ENCODE measurements at regions not wholly inside any gene's neighbourhood (a gene's known extent, or its start where the extent isn't known, plus 50 kb on each side); places are given as distances from the start of the nearest gene placed in this dataset.

GRCh38 chr2:65626831-65627230, 194.4 kb upstream of the SPRED2 start:
- intact Hi-C loops (cut with DNase I) = no loop called here
- Histone ChIP-seq H3K9me3 (no peaks in the 10 kb centered on the region), H3K4me1 (no peaks in the 10 kb centered on the region), H3K27me3 (no peaks in the 10 kb centered on the region), H3K4me3 (no peak overlapping the region), H3K27ac (no peak overlapping the region), H3K36me3 (replicated peaks in 1 of 2; ENCODE audit: insufficient read depth in 1 of 2, low read depth in 2 of 2) (no peaks in the 10 kb centered on the region)
- no peak for ATAC-seq
- no peak for DNase-seq
- TF ChIP-seq POLR2A (IDR thresholded peaks at IDR 0.05) = no peak
- no peak for TF ChIP-seq CTCF (IDR thresholded peaks at IDR 0.05)

- no peak for ATAC-seq
- Histone ChIP-seq H3K4me3 (no peak overlapping the region), H3K4me1 (no peaks in the 10 kb centered on the region), H3K27me3 (no peaks in the 10 kb centered on the region), H3K27ac (no peak overlapping the region), H3K9me3 (no peaks in the 10 kb centered on the region), H3K36me3 (replicated peaks in 1 of 2; ENCODE audit: insufficient read depth in 1 of 2, low read depth in 2 of 2) (no peaks in the 10 kb centered on the region)
- DNase-seq = no peak
- intact Hi-C loops (cut with DNase I) = no loop called here
- no peak for TF ChIP-seq POLR2A (IDR thresholded peaks at IDR 0.05)
- no peak for TF ChIP-seq CTCF (IDR thresholded peaks at IDR 0.05)
Measured at GRCh38 chr2:65625982-65626381, 193.6 kb upstream of the SPRED2 start.

- Histone ChIP-seq H3K36me3 (replicated peaks in 1 of 2; ENCODE audit: insufficient read depth in 1 of 2, low read depth in 2 of 2) (no peaks in the 10 kb centered on the region), H3K27me3 (no peaks in the 10 kb centered on the region), H3K9me3 (no peaks in the 10 kb centered on the region), H3K4me1 (no peaks in the 10 kb centered on the region), H3K4me3 (no peak overlapping the region), H3K27ac (no peak overlapping the region)
- no peak for ATAC-seq
- intact Hi-C loops (cut with DNase I) = no loop called here
- TF ChIP-seq POLR2A (IDR thresholded peaks at IDR 0.05) = no peak
- no peak for TF ChIP-seq CTCF (IDR thresholded peaks at IDR 0.05)
- WGBS, 2 donors = 76 to 80% methylated on average over 4 of the region's 4 CpGs
- DNase-seq = no peak
Measured at GRCh38 chr2:65622951-65623535, 190.6 kb upstream of the SPRED2 start.

GRCh38 chr2:65622499-65622898, 190.1 kb upstream of the SPRED2 start:
- Histone ChIP-seq H3K9me3 (no peaks in the 10 kb centered on the region), H3K27me3 (no peaks in the 10 kb centered on the region), H3K4me3 (no peak overlapping the region), H3K4me1 (no peaks in the 10 kb centered on the region), H3K27ac (no peak overlapping the region), H3K36me3 (replicated peaks in 1 of 2; ENCODE audit: insufficient read depth in 1 of 2, low read depth in 2 of 2) (no peaks in the 10 kb centered on the region)
- intact Hi-C loops (cut with DNase I) = no loop called here
- DNase-seq (no peak), ATAC-seq (no peak)
- no peak for TF ChIP-seq POLR2A (IDR thresholded peaks at IDR 0.05)
- TF ChIP-seq CTCF (IDR thresholded peaks at IDR 0.05) = no peak
- 23 to 32% methylated on average over 1 of the region's 1 CpG for WGBS, 2 donors

GRCh38 chr2:65620524-65620923, 188.1 kb upstream of the SPRED2 start:
- Histone ChIP-seq H3K4me3 (no peak overlapping the region), H3K9me3 (no peaks in the 10 kb centered on the region), H3K27ac (no peak overlapping the region), H3K4me1 (no peaks in the 10 kb centered on the region), H3K27me3 (no peaks in the 10 kb centered on the region), H3K36me3 (replicated peaks in 1 of 2; ENCODE audit: insufficient read depth in 1 of 2, low read depth in 2 of 2) (no peaks in the 10 kb centered on the region)
- no peak for ATAC-seq
- TF ChIP-seq CTCF (IDR thresholded peaks at IDR 0.05) (no peak), POLR2A (IDR thresholded peaks at IDR 0.05) (no peak)
- intact Hi-C loops (cut with DNase I) = no loop called here
- 67 to 77% methylated on average over 1 of the region's 1 CpG for WGBS, 2 donors
- no peak for DNase-seq
